ENCODE measurements at regions not wholly inside any gene's neighbourhood (a gene's known extent, or its start where the extent isn't known, plus 50 kb on each side); places are given as distances from the start of the nearest gene placed in this dataset.

DNA sequence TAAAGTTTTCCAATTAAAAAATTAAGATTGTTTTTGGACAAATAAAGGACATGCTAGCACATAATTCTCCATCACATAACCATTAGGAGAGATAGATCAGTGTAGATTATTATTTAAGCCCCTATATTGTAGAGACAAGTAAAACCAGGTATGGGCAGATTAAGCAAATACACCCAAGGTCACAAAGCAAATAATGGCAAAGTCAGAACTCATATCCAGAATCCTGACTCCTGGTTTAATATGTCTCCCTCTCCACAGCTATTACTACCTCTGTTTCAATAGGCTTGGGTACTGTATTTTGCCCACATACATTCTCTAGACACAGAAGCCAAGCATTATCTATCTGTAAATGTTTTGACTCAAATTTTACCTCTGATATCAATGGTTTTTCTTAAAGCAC, 282.3 kb downstream of the EPHA4 start:
- Histone ChIP-seq H3K27ac (no peak overlapping the region), H3K27me3 (no peaks in the 10 kb centered on the region), H3K36me3 (no peaks in the 10 kb centered on the region), H3K9me3 (no peaks in the 10 kb centered on the region), H3K4me3 (no peak overlapping the region), H3K4me1 (ENCODE audit: insufficient read depth) (no peaks in the 10 kb centered on the region)
- TF ChIP-seq, protein P1, sequence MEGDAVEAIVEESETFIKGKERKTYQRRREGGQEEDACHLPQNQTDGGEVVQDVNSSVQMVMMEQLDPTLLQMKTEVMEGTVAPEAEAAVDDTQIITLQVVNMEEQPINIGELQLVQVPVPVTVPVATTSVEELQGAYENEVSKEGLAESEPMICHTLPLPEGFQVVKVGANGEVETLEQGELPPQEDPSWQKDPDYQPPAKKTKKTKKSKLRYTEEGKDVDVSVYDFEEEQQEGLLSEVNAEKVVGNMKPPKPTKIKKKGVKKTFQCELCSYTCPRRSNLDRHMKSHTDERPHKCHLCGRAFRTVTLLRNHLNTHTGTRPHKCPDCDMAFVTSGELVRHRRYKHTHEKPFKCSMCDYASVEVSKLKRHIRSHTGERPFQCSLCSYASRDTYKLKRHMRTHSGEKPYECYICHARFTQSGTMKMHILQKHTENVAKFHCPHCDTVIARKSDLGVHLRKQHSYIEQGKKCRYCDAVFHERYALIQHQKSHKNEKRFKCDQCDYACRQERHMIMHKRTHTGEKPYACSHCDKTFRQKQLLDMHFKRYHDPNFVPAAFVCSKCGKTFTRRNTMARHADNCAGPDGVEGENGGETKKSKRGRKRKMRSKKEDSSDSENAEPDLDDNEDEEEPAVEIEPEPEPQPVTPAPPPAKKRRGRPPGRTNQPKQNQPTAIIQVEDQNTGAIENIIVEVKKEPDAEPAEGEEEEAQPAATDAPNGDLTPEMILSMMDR (IDR thresholded peaks at IDR 0.05), result no peak
- TF ChIP-seq POLR2A (IDR thresholded peaks at IDR 0.05), result no peak
- no peak for TF ChIP-seq EP300 (IDR thresholded peaks at IDR 0.05)
- intact Hi-C loops (cut with DNase I), result no loop called here
- DNase-seq, result no peak

GRCh38 chr2:221293949-221294742, 278.0 kb downstream of the EPHA4 start:
- TF ChIP-seq, protein P1 (IDR thresholded peaks at IDR 0.05), result no peak
- TF ChIP-seq POLR2A (IDR thresholded peaks at IDR 0.05) (no peak), EP300 (IDR thresholded peaks at IDR 0.05) (no peak)
- H3K9me3 ChIP-seq, result no peaks in the 10 kb centered on the region
- no peak overlapping the region for H3K27ac ChIP-seq
- H3K27me3 ChIP-seq, result no peaks in the 10 kb centered on the region
- H3K4me1 ChIP-seq (ENCODE audit: insufficient read depth), result no peaks in the 10 kb centered on the region
- 84 to 87% (median 84%) methylated on average over 6 of the region's 6 CpGs for WGBS, 3 donors
- DNase-seq, result no peak
- no peaks in the 10 kb centered on the region for H3K36me3 ChIP-seq
- no peak overlapping the region for H3K4me3 ChIP-seq
- intact Hi-C loops (cut with DNase I), result no loop called here

DNA sequence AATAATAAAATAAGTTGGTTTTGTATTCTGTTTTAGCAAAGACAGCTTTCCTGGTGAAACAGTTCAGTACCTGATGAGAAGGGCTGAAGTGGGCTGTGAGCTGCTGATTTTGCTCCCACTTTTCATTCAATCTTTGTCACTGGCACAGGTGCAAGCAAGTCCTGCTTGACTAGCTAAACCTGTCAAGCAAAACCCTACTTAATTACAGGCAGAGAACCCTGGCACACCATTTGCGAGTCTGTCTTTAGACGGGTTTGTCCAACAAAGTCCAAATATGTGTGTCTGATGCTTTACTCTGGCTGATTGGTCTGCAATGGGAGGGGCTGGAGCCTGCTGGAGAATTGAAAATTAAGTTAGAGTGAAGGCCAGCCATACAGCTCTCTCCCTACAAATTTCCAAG, 267.2 kb downstream of the EPHA4 start:
- H3K27ac ChIP-seq, result no peak overlapping the region
- no peak overlapping the region for H3K4me3 ChIP-seq
- intact Hi-C loops (cut with DNase I), result no loop called here
- no peaks in the 10 kb centered on the region for H3K9me3 ChIP-seq
- no peak for TF ChIP-seq EP300 (IDR thresholded peaks at IDR 0.05)
- TF ChIP-seq, protein P1 (IDR thresholded peaks at IDR 0.05), result no peak
- TF ChIP-seq POLR2A (IDR thresholded peaks at IDR 0.05), result no peak
- H3K27me3 ChIP-seq, result no peaks in the 10 kb centered on the region
- no peak for DNase-seq
- H3K36me3 ChIP-seq, result no peaks in the 10 kb centered on the region
- 90 to 94% (median 92%) methylated on average over 2 of the region's 2 CpGs for WGBS, 3 donors
- H3K4me1 ChIP-seq (ENCODE audit: insufficient read depth), result no peaks in the 10 kb centered on the region

DNA sequence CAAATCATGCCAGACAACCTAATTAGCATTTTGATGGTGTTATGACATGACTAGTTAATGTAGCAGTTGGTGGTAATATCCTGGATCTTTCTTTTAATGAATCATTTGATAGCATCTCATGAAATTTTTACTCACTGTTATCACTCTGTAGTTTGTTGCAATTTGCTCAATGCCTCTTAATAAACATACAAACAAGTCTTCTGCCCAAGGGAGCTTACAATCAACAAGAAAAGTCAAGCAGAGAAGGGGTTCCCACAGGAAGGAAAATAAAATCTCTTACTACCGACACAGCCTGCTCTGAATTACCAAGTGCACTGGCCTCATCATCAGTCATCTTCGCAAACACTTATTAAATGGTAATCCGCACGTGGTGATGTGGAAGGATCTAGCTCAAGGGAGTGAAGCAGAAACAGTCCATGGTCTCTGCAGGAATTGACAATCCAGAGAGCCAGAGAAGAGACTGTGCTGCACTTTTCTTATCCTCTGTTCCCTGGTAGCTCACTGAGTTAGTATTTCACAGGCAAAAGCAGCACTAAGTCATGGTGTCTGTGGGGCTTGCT, 263.5 kb downstream of the EPHA4 start:
- Histone ChIP-seq H3K9me3 (no peaks in the 10 kb centered on the region), H3K36me3 (no peaks in the 10 kb centered on the region), H3K4me3 (no peak overlapping the region), H3K27me3 (no peaks in the 10 kb centered on the region), H3K4me1 (ENCODE audit: insufficient read depth) (no peaks in the 10 kb centered on the region), H3K27ac (no peak overlapping the region)
- intact Hi-C loops (cut with DNase I), result no loop called here
- no peak for DNase-seq
- WGBS, 3 donors, result 81 to 85% (median 82%) methylated on average over 4 of the region's 4 CpGs
- TF ChIP-seq EP300 (IDR thresholded peaks at IDR 0.05) (no peak), POLR2A (IDR thresholded peaks at IDR 0.05) (no peak)
- TF ChIP-seq, protein P1 (IDR thresholded peaks at IDR 0.05), result no peak
